OCI-M1 (cell line): ENCODE measurements at regions not wholly inside any gene's neighbourhood (a gene's known extent, or its start where the extent isn't known, plus 50 kb on each side); places are given as distances from the start of the nearest gene placed in this dataset.

ENCODE experiments used
- DNase-seq: peaks from one replicate; lab custom pipeline; 2025; lab: John Stamatoyannopoulos, UW

- no peak for DNase-seq
These were observed 497.8 kb upstream of the MYT1L start for GRCh38 chr2:2828774-2829368.

GRCh38 chr2:2827761-2828221 is 496.7 kb upstream of the MYT1L start:
- no peak for DNase-seq

DNA sequence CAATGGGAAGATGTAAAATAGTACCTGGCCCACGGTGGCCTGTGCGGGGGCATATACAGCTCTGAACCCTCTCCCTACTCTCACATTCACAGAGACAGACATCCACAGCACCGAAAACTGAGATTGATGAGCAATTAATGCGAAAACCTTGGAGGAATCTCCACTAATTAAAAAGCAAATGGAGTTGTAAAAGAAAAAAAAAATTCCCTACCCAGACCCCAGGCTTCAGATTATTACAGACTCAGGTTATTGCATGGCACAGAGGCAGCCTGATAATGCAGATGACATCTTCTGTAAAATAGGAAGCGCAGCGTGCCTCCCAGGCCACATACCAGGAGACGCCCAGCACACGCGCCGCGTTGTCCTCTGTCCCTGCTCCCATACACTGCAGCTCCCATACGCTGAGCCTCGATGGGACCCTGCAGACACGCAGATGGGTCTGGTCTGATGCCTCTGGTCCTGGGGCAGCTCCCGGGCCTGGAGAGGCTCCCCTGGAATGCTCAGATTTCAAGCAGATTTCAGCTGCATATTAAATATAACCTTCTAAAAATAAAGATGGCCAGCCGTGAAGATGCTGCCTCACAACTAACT is 496.1 kb upstream of the MYT1L start:
- DNase-seq, result no peak

- DNase-seq, result no peak
These were observed 495.5 kb upstream of the MYT1L start for GRCh38 chr2:2826621-2827020.

GRCh38 chr2:2826209-2826551 is 495.1 kb upstream of the MYT1L start:
- no peak for DNase-seq

GRCh38 chr2:2825516-2826208 is 494.6 kb upstream of the MYT1L start:
- DNase-seq, result no peak

DNA sequence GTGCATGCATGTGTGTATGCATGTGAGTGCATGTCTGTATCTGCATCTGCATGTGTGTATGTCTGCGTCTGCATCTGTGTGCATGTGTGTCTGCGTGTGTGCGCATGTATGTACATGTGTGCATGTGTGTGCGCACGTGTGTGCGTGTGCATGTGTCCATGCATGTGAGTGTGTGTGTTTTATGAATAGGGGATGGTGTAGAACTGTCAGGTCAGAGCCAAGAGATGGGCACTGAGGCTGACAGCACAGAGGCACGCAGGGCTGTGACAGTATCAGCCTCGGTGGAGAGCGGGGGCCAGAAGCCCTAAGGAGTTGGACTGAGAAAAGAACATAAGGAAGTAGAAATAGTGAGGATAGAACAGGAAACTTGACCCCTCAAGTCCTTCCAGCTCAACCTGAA is 494.0 kb upstream of the MYT1L start:
- DNase-seq, result no peak

GRCh38 chr2:2824588-2824987 is 493.5 kb upstream of the MYT1L start:
- no peak for DNase-seq

- DNase-seq, result no peak
These were observed 492.1 kb upstream of the MYT1L start for GRCh38 chr2:2823061-2823753.

GRCh38 chr2:2822143-2822542 is 491.1 kb upstream of the MYT1L start:
- no peak for DNase-seq

DNA sequence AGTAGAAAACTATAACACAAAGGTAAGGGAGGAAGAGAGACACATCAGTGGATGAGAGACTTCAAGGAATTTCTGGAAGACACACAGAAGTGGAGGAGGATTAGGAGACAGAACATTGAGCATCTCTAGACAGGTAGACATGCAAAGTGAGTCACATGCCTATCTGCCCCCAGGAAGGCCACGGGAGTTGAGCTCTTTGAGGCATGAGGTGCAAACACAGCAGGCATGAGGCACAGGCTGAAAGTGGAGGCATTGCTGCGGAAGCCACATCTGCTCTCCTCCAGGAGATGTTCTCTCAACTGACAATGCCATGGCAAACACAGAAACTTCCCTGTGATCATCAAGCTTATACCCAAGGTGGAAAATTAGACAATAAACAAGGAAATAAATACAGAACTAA is 481.6 kb upstream of the MYT1L start:
- DNase-seq, result no peak

GRCh38 chr2:2812117-2812516 is 481.0 kb upstream of the MYT1L start:
- no peak for DNase-seq

DNA sequence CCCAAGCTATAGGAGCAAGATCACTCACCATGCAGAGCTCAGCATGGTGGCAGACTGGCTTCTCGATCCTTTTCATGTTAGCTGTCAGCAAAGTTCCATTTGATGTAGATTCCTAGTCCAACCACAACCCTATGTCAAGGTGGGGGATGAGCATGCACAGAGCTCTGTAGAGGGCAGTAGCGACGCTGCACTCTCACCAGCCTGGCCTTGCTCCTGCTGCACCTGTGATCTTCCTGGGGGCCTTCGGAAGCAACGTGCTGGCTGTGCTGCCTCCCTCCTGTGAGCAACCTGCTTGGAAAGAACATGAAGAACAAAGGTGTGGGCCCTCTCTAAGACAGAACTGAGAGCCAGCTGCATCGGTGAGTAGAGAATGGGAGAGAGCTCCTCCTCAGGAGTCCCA is 479.4 kb upstream of the MYT1L start:
- DNase-seq, result no peak

DNA sequence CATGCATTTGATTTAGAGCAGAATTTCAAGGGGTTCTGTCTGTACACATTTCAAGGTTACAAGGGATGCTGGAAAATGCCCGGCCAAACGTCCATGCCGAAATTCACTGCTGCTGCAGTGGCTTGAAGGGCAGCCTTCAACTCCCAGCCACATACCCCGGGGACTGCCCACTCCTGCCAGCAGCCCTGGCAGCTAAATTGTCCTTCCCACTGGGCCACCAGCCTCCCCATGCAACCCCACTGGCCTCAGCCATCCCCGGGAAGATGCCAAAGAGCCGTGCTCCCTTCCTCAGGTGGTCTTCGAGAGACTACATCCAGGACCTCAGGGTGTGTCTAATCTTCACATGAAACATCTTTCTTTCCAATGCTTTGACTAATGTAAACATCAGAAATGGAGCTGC is 478.7 kb upstream of the MYT1L start:
- no peak for DNase-seq

- no peak for DNase-seq
These were observed 477.5 kb upstream of the MYT1L start for GRCh38 chr2:2808551-2809058.

- no peak for DNase-seq
These were observed 475.6 kb upstream of the MYT1L start for GRCh38 chr2:2806711-2807110.

GRCh38 chr2:2805263-2805662 is 474.2 kb upstream of the MYT1L start:
- DNase-seq, result no peak

- no peak for DNase-seq
These were observed 473.5 kb upstream of the MYT1L start for GRCh38 chr2:2804528-2804927.

DNA sequence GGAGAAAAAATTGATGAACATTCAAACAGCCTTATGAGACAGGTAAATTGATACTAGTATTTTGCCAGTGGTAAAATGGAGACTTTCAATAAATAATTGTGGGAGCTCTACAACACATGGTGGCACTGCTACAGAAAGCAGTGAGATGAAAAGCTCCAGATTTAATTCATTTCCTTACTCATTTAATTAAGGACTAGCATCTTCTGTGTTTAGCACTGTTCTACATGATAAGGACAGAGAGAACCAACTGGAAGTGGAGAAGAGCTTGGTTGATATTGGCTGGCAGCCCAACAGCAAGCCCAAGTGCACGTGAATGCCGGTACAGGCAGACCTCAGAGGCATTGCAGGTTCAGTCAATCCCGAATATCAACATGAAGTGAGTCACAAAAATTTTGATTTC is 470.4 kb upstream of the MYT1L start:
- DNase-seq, result no peak

DNA sequence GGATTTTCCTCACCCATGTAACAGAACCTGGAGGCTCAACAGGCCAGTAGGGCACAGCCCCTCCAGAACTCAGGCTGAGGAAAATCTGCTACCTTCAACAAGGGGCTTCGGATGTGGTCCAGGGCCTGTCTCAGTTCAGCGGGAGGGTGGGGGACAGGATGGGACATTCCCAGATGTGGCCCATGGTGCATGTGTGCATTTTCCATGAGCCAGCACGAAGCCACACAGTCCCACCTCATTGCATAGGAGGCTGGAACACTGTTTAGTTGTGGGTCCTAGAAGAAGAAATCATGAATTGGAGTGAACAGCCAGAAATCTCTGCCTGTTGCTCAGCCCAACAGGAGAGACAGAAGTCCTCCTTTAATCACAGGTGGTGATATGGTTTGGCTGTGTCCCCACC is 469.6 kb upstream of the MYT1L start:
- DNase-seq, result no peak

GRCh38 chr2:2800001-2800400 is 468.9 kb upstream of the MYT1L start:
- no peak for DNase-seq

DNA sequence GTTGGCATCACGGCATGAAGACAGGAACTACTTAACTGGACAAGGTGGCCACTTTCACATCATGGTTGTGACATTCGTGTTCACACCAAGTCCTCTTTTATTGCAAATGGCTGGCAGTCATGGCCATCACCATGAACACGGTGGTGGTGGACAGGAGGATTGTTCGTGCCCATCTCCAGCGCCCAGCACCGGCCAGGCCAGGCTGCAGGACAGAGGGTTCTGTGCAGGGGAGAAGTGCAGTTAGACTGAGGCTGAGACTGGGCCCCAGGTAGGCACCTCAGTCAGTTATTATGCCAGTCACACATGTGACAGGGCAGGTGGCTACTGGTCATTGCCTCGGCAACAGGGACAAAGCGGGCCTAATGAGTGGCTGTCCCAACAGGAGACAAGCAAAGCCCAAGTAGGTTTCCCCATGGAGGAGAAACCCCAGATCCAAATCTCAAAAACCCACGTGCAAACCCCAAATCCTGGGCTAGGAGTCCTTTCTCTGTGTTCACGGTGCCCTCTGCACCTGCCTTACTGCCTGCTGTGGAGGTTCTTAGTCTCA is 468.1 kb upstream of the MYT1L start:
- DNase-seq, result no peak

DNA sequence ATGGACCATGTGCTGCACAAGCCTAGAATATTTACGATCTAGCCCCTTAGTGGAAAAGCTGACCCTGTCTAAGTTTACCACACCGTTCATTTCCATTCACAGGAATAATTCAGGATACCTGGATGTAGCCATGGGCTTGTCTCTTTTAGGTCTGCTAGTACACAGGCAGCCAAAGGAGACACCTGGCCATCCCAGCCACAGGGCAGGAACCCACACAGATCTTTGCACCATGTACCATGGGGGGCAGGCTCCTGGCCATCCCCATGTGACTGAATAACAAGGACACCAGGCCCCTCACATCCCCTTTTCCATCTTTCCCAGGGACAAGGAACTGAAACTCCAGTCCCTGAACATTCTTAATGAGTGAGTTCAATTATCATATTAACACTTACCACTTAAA is 467.3 kb upstream of the MYT1L start:
- DNase-seq, result no peak
